ENCODE measurements at regions not wholly inside any gene's neighbourhood (a gene's known extent, or its start where the extent isn't known, plus 50 kb on each side); places are given as distances from the start of the nearest gene placed in this dataset.

DNA sequence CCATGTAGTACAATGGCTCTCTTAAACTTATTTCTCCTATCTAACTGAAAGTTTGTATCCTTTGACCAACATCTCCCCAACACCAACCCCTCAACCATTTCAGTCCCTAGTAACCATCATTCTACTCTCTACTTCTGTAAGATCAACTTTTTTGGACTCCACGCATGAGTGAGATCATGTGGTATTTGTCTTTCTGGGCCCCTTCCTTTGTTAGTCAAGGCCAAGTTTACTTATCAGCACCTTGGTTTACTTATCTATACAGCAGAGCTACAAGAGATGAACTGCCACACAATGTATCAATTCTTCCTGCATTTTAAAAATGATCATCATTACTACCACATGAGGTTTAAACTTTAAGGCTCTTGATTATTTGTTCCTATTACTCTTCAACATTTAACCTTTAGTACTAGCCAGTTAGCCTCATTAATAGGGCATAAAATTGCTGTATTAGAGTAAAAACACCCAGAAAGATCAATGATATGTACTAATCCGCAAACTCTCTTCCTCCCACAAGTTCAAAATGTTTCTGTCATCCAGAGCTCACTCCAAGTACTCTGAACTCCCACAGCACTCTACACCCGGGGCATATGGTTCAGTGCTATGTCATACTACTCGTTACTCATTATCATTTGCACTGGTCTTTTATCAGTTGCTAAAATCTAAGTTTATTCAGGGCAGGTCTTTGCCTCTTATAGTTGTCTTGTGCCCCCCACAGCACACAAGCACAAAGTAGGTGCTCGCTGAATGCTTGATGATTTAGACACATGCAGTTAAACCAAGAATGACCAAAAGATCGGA lies 145.7 kb upstream of the ADAMTS3 start:
- Histone ChIP-seq H3K4me1 (replicated peaks in 1 of 2; ENCODE audit: control insufficient read depth in 2 of 2, insufficient read depth in 2 of 2, low read length in 2 of 2) (peaks cover 0 to 9% of the 10 kb centered on the region in 2 experiments; a peak in 2 of 5 replicates), H3K27me3 (ENCODE audit: control insufficient read depth in 2 of 2, insufficient read depth in 2 of 2, low read length in 2 of 2) (no peaks in the 10 kb centered on the region), H2AFZ (ENCODE audit: low read depth, low read length) (peak overlapping the region; percentile 54), H3K9me3 (replicated peaks; ENCODE audit: control insufficient read depth, insufficient read depth, low read depth, low read length) (no peaks in the 10 kb centered on the region), H3K4me2 (ENCODE audit: insufficient read depth, low read length) (no peak overlapping the region), H3K9me1 (ENCODE audit: control insufficient read depth, insufficient read depth, low read length) (no peaks in the 10 kb centered on the region), H3K79me2 (ENCODE audit: control insufficient read depth, insufficient read depth, low read length) (no peaks in the 10 kb centered on the region), H3K4me3 (no peak overlapping the region), H3K27ac (ENCODE audit: extremely low read depth, low read depth, low read length) (peak overlapping the region; percentile 4; the same call in 1 of the 3 replicates), H4K20me1 (replicated peaks; ENCODE audit: control insufficient read depth, insufficient read depth, low read length) (no peaks in the 10 kb centered on the region), H3K9ac (ENCODE audit: insufficient read depth in 1 of 2, low read depth in 2 of 2, low read length in 2 of 2) (no peak overlapping the region), H3K36me3 (ENCODE audit: control insufficient read depth, insufficient read depth, low read length) (no peaks in the 10 kb centered on the region)
- intact Hi-C loops (cut with micrococcal nuclease), result loop anchor here (5.0 kb wide), 1 partner anchor 98 kb away; no protein-coding TSS in a partner anchor
- in situ Hi-C loops (cut with MboI), result no loop called here
- DNase-seq (ENCODE audit: extremely low read depth in 1 of 4, low spot score in 3 of 4), result no peak
- whole genome bisulfite sequencing (ENCODE audit: insufficient coverage, low coverage, missing lambda C conversion rate), result 22% methylated on average over 6 of the region's 6 CpGs
- POLR2A ChIA-PET, result interaction anchor here (0.7 kb wide), 1 partner anchor 9 kb away, joined by 3 read pairs; no protein-coding TSS in a partner anchor
- CTCF ChIA-PET (ENCODE audit: low intra/inter-chr PET ratio), result no interaction called here
- ATAC-seq, result peak; percentile 57
- no peak for FAIRE-seq
- BruUV-seq (replicated peaks), result no TSS peak
- TF ChIP-seq FUS (optimal IDR thresholded peaks at IDR 0.05; ENCODE audit: low read depth, low read length), result no peak
- TF ChIP-seq ELF4 (CRISPR knock-in tag; IDR thresholded peaks at IDR 0.05), result no peak
- TF ChIP-seq, protein P1, sequence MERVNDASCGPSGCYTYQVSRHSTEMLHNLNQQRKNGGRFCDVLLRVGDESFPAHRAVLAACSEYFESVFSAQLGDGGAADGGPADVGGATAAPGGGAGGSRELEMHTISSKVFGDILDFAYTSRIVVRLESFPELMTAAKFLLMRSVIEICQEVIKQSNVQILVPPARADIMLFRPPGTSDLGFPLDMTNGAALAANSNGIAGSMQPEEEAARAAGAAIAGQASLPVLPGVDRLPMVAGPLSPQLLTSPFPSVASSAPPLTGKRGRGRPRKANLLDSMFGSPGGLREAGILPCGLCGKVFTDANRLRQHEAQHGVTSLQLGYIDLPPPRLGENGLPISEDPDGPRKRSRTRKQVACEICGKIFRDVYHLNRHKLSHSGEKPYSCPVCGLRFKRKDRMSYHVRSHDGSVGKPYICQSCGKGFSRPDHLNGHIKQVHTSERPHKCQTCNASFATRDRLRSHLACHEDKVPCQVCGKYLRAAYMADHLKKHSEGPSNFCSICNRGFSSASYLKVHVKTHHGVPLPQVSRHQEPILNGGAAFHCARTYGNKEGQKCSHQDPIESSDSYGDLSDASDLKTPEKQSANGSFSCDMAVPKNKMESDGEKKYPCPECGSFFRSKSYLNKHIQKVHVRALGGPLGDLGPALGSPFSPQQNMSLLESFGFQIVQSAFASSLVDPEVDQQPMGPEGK (CRISPR knock-in tag; IDR thresholded peaks at IDR 0.05; ENCODE audit: borderline replicate concordance), result no peak
- TF ChIP-seq TRIM24 (IDR thresholded peaks at IDR 0.05), result no peak
- no peak for TF ChIP-seq CREB1 (IDR thresholded peaks at IDR 0.05)
- no peak for TF ChIP-seq CREB1 (CRISPR knock-in tag; IDR thresholded peaks at IDR 0.05)
- TF ChIP-seq SOX6 (IDR thresholded peaks at IDR 0.05), result peak; percentile 55; the same call in 1 of the 2 replicates
- TF ChIP-seq, protein P2, sequence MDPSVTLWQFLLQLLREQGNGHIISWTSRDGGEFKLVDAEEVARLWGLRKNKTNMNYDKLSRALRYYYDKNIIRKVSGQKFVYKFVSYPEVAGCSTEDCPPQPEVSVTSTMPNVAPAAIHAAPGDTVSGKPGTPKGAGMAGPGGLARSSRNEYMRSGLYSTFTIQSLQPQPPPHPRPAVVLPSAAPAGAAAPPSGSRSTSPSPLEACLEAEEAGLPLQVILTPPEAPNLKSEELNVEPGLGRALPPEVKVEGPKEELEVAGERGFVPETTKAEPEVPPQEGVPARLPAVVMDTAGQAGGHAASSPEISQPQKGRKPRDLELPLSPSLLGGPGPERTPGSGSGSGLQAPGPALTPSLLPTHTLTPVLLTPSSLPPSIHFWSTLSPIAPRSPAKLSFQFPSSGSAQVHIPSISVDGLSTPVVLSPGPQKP (CRISPR knock-in tag; IDR thresholded peaks at IDR 0.05), result no peak
- peak; percentile 47; the same call in 1 of the 2 replicates for TF ChIP-seq ZNF239 (CRISPR knock-in tag; IDR thresholded peaks at IDR 0.05)
- TF ChIP-seq, protein P3, sequence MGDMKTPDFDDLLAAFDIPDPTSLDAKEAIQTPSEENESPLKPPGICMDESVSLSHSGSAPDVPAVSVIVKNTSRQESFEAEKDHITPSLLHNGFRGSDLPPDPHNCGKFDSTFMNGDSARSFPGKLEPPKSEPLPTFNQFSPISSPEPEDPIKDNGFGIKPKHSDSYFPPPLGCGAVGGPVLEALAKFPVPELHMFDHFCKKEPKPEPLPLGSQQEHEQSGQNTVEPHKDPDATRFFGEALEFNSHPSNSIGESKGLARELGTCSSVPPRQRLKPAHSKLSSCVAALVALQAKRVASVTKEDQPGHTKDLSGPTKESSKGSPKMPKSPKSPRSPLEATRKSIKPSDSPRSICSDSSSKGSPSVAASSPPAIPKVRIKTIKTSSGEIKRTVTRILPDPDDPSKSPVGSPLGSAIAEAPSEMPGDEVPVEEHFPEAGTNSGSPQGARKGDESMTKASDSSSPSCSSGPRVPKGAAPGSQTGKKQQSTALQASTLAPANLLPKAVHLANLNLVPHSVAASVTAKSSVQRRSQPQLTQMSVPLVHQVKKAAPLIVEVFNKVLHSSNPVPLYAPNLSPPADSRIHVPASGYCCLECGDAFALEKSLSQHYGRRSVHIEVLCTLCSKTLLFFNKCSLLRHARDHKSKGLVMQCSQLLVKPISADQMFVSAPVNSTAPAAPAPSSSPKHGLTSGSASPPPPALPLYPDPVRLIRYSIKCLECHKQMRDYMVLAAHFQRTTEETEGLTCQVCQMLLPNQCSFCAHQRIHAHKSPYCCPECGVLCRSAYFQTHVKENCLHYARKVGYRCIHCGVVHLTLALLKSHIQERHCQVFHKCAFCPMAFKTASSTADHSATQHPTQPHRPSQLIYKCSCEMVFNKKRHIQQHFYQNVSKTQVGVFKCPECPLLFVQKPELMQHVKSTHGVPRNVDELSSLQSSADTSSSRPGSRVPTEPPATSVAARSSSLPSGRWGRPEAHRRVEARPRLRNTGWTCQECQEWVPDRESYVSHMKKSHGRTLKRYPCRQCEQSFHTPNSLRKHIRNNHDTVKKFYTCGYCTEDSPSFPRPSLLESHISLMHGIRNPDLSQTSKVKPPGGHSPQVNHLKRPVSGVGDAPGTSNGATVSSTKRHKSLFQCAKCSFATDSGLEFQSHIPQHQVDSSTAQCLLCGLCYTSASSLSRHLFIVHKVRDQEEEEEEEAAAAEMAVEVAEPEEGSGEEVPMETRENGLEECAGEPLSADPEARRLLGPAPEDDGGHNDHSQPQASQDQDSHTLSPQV (IDR thresholded peaks at IDR 0.05), result no peak
- 0 out of 2 replicates have a peak, but pooled peaks have one; percentile 58 for TF ChIP-seq ZNF197 (CRISPR knock-in tag; IDR thresholded peaks at IDR 0.05; ENCODE audit: low read depth)
- no peak for TF ChIP-seq NR2F6 (CRISPR knock-in tag; IDR thresholded peaks at IDR 0.05)
- TF ChIP-seq L3MBTL2 (IDR thresholded peaks at IDR 0.05), result 0 out of 2 replicates have a peak, but pooled peaks have one; percentile 22
